HEK293 (cell line): ENCODE measurements at regions not wholly inside any gene's neighbourhood (a gene's known extent, or its start where the extent isn't known, plus 50 kb on each side); places are given as distances from the start of the nearest gene placed in this dataset.

Experiments used
- CTCF ChIA-PET: fragments of 350-600 bp; formaldehyde crosslinking; extraction: SDS; loops from one replicate; lab custom pipeline; 2021; ENCODE audit warnings: antibody characterized with exemption; lab: Yijun Ruan, JAX
- POLR2A ChIA-PET: fragments of 300-600 bp; formaldehyde crosslinking; extraction: SDS; loops from one replicate; lab custom pipeline; 2020; ENCODE audit warnings: antibody characterized with exemption, inconsistent platforms; lab: Yijun Ruan, JAX
- H3K27ac ChIP-seq: fragments of 200-500 bp; sonication (Bioruptor generic); 2 replicates; pipeline ENCODE4 v1.5.1; 2014; ENCODE audit warnings: low read depth, low read length, control low read depth, inconsistent platforms; ENCODE audit errors: extremely low read depth
- H3K36me3 ChIP-seq, 2 experiments: fragments of 200-500 bp in 1 of 2; sonication (Bioruptor generic) in 1 of 2; 1 replicate in 1 of 2; 2 replicates in 1 of 2; pipeline ENCODE4 v1.5.1; 2014 to 2017; ENCODE audit warnings: inconsistent platforms in 2 of 2, low read length in 2 of 2; ENCODE audit not compliant: control insufficient read depth in 2 of 2, insufficient read depth in 1 of 2
- H3K4me1 ChIP-seq: fragments of 200-500 bp; sonication (Bioruptor generic); 2 replicates; pipeline ENCODE4 v1.5.1; 2014; ENCODE audit warnings: mild to moderate bottlenecking, low read length, inconsistent platforms; ENCODE audit not compliant: control insufficient read depth, insufficient read depth
- H3K4me3 ChIP-seq: 2 replicates; pipeline ENCODE4 v1.5.1; 2011; ENCODE audit warnings: low read depth, mild to moderate bottlenecking, control low read depth, low read length, moderate library complexity
- H3K9me3 ChIP-seq: fragments of 200-500 bp; sonication (Bioruptor generic); 2 replicates; pipeline ENCODE4 v1.5.1; 2014; ENCODE audit warnings: low read depth, low read length, inconsistent platforms; ENCODE audit not compliant: control insufficient read depth, insufficient read depth
- FEZF1 ChIP-seq: fragments of 450-650 bp; formaldehyde crosslinking; IDR thresholded peaks from 2 replicates; pipeline ENCODE4 v1.5.1; 2016; ENCODE audit warnings: missing biosample characterization, missing genetic modification characterization
- GLI4 ChIP-seq: fragments of 450-650 bp; formaldehyde crosslinking; IDR thresholded peaks from 2 replicates; pipeline ENCODE4 v1.5.1; 2016; ENCODE audit warnings: missing biosample characterization, missing genetic modification characterization
- PRDM1 ChIP-seq: fragments of 450-650 bp; formaldehyde crosslinking; IDR thresholded peaks from 2 replicates; pipeline ENCODE4; 2016; ENCODE audit warnings: missing biosample characterization, missing genetic modification characterization
- SCRT2 ChIP-seq: fragments of 450-650 bp; formaldehyde crosslinking; IDR thresholded peaks from 2 replicates; pipeline ENCODE4 v1.5.1; 2016; ENCODE audit warnings: missing biosample characterization, missing genetic modification characterization
- ZBTB7A ChIP-seq: fragments of 450-650 bp; formaldehyde crosslinking; IDR thresholded peaks from 2 replicates; pipeline ENCODE4 v1.5.1; 2016; ENCODE audit warnings: low read depth, missing biosample characterization, missing genetic modification characterization
- ZIC2 ChIP-seq: fragments of 450-650 bp; formaldehyde crosslinking; IDR thresholded peaks from 2 replicates; pipeline ENCODE4 v1.5.1; 2016; ENCODE audit warnings: missing biosample characterization, missing genetic modification characterization
- ZNF132 ChIP-seq: fragments of 450-650 bp; formaldehyde crosslinking; IDR thresholded peaks from 2 replicates; pipeline ENCODE4 v1.5.1; 2017; ENCODE audit warnings: missing biosample characterization, missing genetic modification characterization, borderline replicate concordance
- ZNF184 ChIP-seq: fragments of 450-650 bp; IDR thresholded peaks from 2 replicates; pipeline ENCODE4 v1.5.1; 2018; ENCODE audit warnings: missing biosample characterization, mild to moderate bottlenecking, missing genetic modification characterization
- ZNF19 ChIP-seq: fragments of 450-650 bp; formaldehyde crosslinking; IDR thresholded peaks from 2 replicates; pipeline ENCODE4; 2016; ENCODE audit warnings: missing biosample characterization, missing genetic modification characterization, low read depth
- ZNF530 ChIP-seq: fragments of 450-650 bp; formaldehyde crosslinking; IDR thresholded peaks from 2 replicates; pipeline ENCODE4 v1.5.1; 2016; ENCODE audit warnings: low read depth, missing biosample characterization, missing genetic modification characterization
- ZNF561 ChIP-seq: fragments of 450-650 bp; IDR thresholded peaks from 2 replicates; pipeline ENCODE4 v1.5.1; 2018; ENCODE audit warnings: missing biosample characterization, missing genetic modification characterization, borderline replicate concordance
- ZNF610 ChIP-seq: fragments of 450-650 bp; formaldehyde crosslinking; IDR thresholded peaks from 2 replicates; pipeline ENCODE4 v1.5.1; 2016; ENCODE audit warnings: missing biosample characterization, missing genetic modification characterization, borderline replicate concordance
- ZNF701 ChIP-seq: fragments of 450-650 bp; formaldehyde crosslinking; IDR thresholded peaks from 2 replicates; pipeline ENCODE4 v1.5.1; 2016; ENCODE audit warnings: missing biosample characterization, missing genetic modification characterization
- ZNF747 ChIP-seq: fragments of 450-650 bp; formaldehyde crosslinking; IDR thresholded peaks from 2 replicates; pipeline ENCODE4 v1.5.1; 2016; ENCODE audit warnings: missing biosample characterization, missing genetic modification characterization
- ZNF768 ChIP-seq: fragments of 450-650 bp; formaldehyde crosslinking; IDR thresholded peaks from 2 replicates; pipeline ENCODE4 v1.5.1; 2018; ENCODE audit warnings: missing biosample characterization, mild to moderate bottlenecking, missing genetic modification characterization
- ZNF792 ChIP-seq: fragments of 450-650 bp; formaldehyde crosslinking; IDR thresholded peaks from 2 replicates; pipeline ENCODE4 v1.5.1; 2016; ENCODE audit warnings: missing biosample characterization, missing genetic modification characterization
- TF ChIP-seq, protein P1 (sequence below): fragments of 450-650 bp; formaldehyde crosslinking; IDR thresholded peaks from 2 replicates; pipeline ENCODE4 v1.5.1; 2016; ENCODE audit warnings: missing biosample characterization, missing genetic modification characterization
- TF ChIP-seq, protein P2 (sequence below): fragments of 450-650 bp; formaldehyde crosslinking; IDR thresholded peaks from 2 replicates; pipeline ENCODE4 v1.5.1; 2016; ENCODE audit warnings: missing biosample characterization, missing genetic modification characterization
- TF ChIP-seq, protein P3 (sequence below): fragments of 450-650 bp; formaldehyde crosslinking; IDR thresholded peaks from 2 replicates; pipeline ENCODE4 v1.5.1; 2017; ENCODE audit warnings: missing biosample characterization, missing genetic modification characterization
- TF ChIP-seq, protein P4 (sequence below): fragments of 450-650 bp; formaldehyde crosslinking; IDR thresholded peaks from 2 replicates; pipeline ENCODE4 v1.5.1; 2016; ENCODE audit warnings: missing biosample characterization, missing genetic modification characterization, borderline replicate concordance

DNA sequence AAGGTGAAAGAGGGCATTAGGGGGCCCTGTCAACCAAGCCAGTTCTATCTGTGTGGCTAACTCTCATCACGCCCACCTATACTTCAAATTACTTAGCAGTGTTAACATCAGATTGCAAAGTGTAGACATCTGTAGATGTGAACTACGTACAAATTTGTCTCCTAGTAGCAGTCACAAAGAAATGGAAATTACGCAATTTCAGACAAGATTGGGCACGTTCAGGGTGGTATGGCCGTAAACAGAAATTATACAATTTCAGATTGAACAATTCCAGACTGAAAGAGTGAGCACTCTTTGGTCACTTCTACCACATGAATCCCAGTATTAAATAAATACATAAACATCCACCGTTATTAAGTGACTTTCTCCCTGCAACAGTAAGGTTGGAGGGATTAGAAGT lies 592.7 kb upstream of the PSMD7 start (continued):
- no peak for TF ChIP-seq ZNF610 (tag by site-specific recombination)
- TF ChIP-seq, protein P1, sequence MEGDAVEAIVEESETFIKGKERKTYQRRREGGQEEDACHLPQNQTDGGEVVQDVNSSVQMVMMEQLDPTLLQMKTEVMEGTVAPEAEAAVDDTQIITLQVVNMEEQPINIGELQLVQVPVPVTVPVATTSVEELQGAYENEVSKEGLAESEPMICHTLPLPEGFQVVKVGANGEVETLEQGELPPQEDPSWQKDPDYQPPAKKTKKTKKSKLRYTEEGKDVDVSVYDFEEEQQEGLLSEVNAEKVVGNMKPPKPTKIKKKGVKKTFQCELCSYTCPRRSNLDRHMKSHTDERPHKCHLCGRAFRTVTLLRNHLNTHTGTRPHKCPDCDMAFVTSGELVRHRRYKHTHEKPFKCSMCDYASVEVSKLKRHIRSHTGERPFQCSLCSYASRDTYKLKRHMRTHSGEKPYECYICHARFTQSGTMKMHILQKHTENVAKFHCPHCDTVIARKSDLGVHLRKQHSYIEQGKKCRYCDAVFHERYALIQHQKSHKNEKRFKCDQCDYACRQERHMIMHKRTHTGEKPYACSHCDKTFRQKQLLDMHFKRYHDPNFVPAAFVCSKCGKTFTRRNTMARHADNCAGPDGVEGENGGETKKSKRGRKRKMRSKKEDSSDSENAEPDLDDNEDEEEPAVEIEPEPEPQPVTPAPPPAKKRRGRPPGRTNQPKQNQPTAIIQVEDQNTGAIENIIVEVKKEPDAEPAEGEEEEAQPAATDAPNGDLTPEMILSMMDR (tag by site-specific recombination): no peak
- TF ChIP-seq ZNF19: no peak
- TF ChIP-seq, protein P2, sequence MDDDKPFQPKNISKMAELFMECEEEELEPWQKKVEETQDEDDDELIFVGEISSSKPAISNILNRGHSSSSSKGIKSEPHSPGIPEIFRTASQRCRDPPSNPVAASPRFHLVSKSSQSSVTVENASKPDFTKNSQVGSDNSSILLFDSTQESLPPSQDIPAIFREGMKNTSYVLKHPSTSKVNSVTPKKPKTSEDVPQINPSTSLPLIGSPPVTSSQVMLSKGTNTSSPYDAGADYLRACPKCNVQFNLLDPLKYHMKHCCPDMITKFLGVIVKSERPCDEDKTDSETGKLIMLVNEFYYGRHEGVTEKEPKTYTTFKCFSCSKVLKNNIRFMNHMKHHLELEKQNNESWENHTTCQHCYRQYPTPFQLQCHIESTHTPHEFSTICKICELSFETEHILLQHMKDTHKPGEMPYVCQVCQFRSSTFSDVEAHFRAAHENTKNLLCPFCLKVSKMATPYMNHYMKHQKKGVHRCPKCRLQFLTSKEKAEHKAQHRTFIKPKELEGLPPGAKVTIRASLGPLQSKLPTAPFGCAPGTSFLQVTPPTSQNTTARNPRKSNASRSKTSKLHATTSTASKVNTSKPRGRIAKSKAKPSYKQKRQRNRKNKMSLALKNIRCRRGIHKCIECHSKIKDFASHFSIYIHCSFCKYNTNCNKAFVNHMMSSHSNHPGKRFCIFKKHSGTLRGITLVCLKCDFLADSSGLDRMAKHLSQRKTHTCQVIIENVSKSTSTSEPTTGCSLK: no peak
- TF ChIP-seq ZNF701: no peak

DNA sequence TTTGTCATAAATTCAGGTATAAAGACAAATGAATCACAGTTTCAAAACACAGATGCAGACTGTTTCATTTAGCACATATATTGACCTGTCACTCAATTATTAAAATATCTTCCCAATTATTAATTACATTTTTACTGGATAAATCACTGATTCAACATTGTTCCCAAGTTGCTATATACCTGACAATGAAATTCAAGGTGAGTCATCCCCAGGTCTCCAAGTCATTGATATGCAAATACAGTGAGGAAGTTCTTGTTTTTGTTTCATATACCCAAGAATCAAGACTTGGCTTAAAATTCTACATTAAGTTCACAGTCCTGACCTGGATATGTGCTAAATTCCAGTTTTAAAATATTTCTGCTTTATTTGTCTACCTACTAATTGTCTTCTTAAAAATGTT lies 599.3 kb upstream of the PSMD7 start:
- H3K36me3 ChIP-seq: no peaks in the 10 kb centered on the region
- no peak overlapping the region for H3K27ac ChIP-seq
- CTCF ChIA-PET: no interaction called here
- H3K4me1 ChIP-seq: no peaks in the 10 kb centered on the region
- no peak overlapping the region for H3K4me3 ChIP-seq
- POLR2A ChIA-PET: no interaction called here
- H3K9me3 ChIP-seq: no peaks in the 10 kb centered on the region
- no peak for TF ChIP-seq ZNF768 (tag by site-specific recombination)
- no peak for TF ChIP-seq ZIC2 (tag by site-specific recombination)
- no peak for TF ChIP-seq SCRT2
- no peak for TF ChIP-seq GLI4 (tag by site-specific recombination)
- no peak for TF ChIP-seq ZNF792
- no peak for TF ChIP-seq ZNF561 (tag by site-specific recombination)
- no peak for TF ChIP-seq ZBTB7A (tag by site-specific recombination)
- no peak for TF ChIP-seq ZNF132 (tag by site-specific recombination)
- TF ChIP-seq, protein P3, sequence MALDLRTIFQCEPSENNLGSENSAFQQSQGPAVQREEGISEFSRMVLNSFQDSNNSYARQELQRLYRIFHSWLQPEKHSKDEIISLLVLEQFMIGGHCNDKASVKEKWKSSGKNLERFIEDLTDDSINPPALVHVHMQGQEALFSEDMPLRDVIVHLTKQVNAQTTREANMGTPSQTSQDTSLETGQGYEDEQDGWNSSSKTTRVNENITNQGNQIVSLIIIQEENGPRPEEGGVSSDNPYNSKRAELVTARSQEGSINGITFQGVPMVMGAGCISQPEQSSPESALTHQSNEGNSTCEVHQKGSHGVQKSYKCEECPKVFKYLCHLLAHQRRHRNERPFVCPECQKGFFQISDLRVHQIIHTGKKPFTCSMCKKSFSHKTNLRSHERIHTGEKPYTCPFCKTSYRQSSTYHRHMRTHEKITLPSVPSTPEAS (tag by site-specific recombination): no peak
- no peak for TF ChIP-seq ZNF747
- TF ChIP-seq ZNF184 (tag by site-specific recombination): no peak
- no peak for TF ChIP-seq PRDM1 (tag by site-specific recombination)
- TF ChIP-seq FEZF1 (tag by site-specific recombination): no peak
- TF ChIP-seq, protein P4, sequence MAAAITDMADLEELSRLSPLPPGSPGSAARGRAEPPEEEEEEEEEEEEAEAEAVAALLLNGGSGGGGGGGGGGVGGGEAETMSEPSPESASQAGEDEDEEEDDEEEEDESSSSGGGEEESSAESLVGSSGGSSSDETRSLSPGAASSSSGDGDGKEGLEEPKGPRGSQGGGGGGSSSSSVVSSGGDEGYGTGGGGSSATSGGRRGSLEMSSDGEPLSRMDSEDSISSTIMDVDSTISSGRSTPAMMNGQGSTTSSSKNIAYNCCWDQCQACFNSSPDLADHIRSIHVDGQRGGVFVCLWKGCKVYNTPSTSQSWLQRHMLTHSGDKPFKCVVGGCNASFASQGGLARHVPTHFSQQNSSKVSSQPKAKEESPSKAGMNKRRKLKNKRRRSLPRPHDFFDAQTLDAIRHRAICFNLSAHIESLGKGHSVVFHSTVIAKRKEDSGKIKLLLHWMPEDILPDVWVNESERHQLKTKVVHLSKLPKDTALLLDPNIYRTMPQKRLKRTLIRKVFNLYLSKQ (tag by site-specific recombination): no peak
- TF ChIP-seq ZNF530 (tag by site-specific recombination): no peak
